ENCODE measurements at regions not wholly inside any gene's neighbourhood (a gene's known extent, or its start where the extent isn't known, plus 50 kb on each side); places are given as distances from the start of the nearest gene placed in this dataset.
"Not testable (repeated sequence)": the region's sequence is repeated elsewhere in the genome, so short reads cannot be mapped to it uniquely, and the experiment has no call there.

GRCh38 chr11:109714444-109714843 is 292.5 kb downstream of the C11orf87 start:
- not testable (repeated sequence) for TF ChIP-seq CTCF (IDR thresholded peaks at IDR 0.05; ENCODE audit: poor library complexity); EZH2 (IDR thresholded peaks at IDR 0.05; ENCODE audit: borderline replicate concordance); EZH2phosphoT487 (IDR thresholded peaks at IDR 0.05; ENCODE audit: low read depth, severe bottlenecking, unreplicated experiment)
